DOHH2 (cell line): ENCODE measurements at regions not wholly inside any gene's neighbourhood (a gene's known extent, or its start where the extent isn't known, plus 50 kb on each side); places are given as distances from the start of the nearest gene placed in this dataset.

Source experiments
- CTCF ChIP-seq: fragments of 200-600 bp; sonication (generic); IDR thresholded peaks from one replicate; pipeline ENCODE4 v1.5.1; 2014; ENCODE audit warnings: antibody characterized with exemption, mild to moderate bottlenecking, low read depth, low read length; ENCODE audit not compliant: poor library complexity, severe bottlenecking
- EZH2phosphoT487 ChIP-seq: fragments of 200-600 bp; sonication (generic); IDR thresholded peaks from 2 replicates; pipeline ENCODE4 v1.6.1; 2017; ENCODE audit warnings: borderline replicate concordance, mild to moderate bottlenecking, antibody characterized with exemption, low read length, moderate library complexity, mixed read lengths

- TF ChIP-seq CTCF: no peak
- no peak for TF ChIP-seq EZH2phosphoT487
Observed at GRCh38 chr11:134542401-134543165, 130.5 kb upstream of the B3GAT1 start.
